GM23338 (cell line): ENCODE measurements at regions not wholly inside any gene's neighbourhood (a gene's known extent, or its start where the extent isn't known, plus 50 kb on each side); places are given as distances from the start of the nearest gene placed in this dataset.

Experiments
- ATAC-seq: fragments of 200-7000 bp; cut with Tn5 transposase; 3 replicates; pipeline ENCODE4 v1.9.1; 2020
- DNase-seq: peaks from one replicate; pipeline ENCODE4 v3.0.0-alpha.2; 2015; ENCODE audit warnings: low spot score
- H2AFZ ChIP-seq: fragments of 200-600 bp; sonication (generic); 2 replicates; pipeline ENCODE4 v1.8.0; 2016; ENCODE audit warnings: antibody characterized with exemption, mild to moderate bottlenecking, moderate library complexity
- H3F3A ChIP-seq: fragments of 200-600 bp; sonication (generic); replicated peaks from 2 replicates; pipeline ENCODE4 v1.8.0; 2017; ENCODE audit warnings: antibody characterized with exemption, mixed run types, low read depth
- H3K27ac ChIP-seq: fragments of 200-600 bp; sonication (generic); 2 replicates; pipeline ENCODE4 v1.6.1; 2016; ENCODE audit warnings: low read depth
- H3K27me3 ChIP-seq: fragments of 200-600 bp; sonication (generic); 2 replicates; pipeline ENCODE4 v1.8.0; 2016; ENCODE audit warnings: mild to moderate bottlenecking, mixed run types, moderate library complexity; ENCODE audit not compliant: insufficient read depth
- H3K36me3 ChIP-seq: fragments of 200-600 bp; sonication (generic); 2 replicates; pipeline ENCODE4 v1.8.0; 2016; ENCODE audit warnings: mild to moderate bottlenecking; ENCODE audit not compliant: insufficient read depth
- H3K4me1 ChIP-seq: fragments of 200-600 bp; sonication (generic); 2 replicates; pipeline ENCODE4 v1.8.0; 2016; ENCODE audit warnings: mild to moderate bottlenecking, moderate library complexity; ENCODE audit not compliant: insufficient read depth
- H3K4me2 ChIP-seq: fragments of 200-600 bp; sonication (generic); 2 replicates; pipeline ENCODE4 v1.7.1; 2017; ENCODE audit warnings: mixed run types
- H3K4me3 ChIP-seq: fragments of 200-600 bp; sonication (generic); 2 replicates; pipeline ENCODE4 v1.6.1; 2016; ENCODE audit warnings: mixed run types
- H3K79me2 ChIP-seq: fragments of 200-600 bp; sonication (generic); replicated peaks from 2 replicates; pipeline ENCODE4 v1.8.0; 2017; ENCODE audit warnings: mild to moderate bottlenecking; ENCODE audit not compliant: insufficient read depth
- H3K9me2 ChIP-seq: fragments of 200-600 bp; sonication (generic); 2 replicates; pipeline ENCODE4 v1.8.0; 2017; ENCODE audit not compliant: insufficient read depth
- H4K20me1 ChIP-seq: fragments of 200-600 bp; sonication (generic); replicated peaks from 2 replicates; pipeline ENCODE4 v1.8.0; 2017; ENCODE audit warnings: mild to moderate bottlenecking; ENCODE audit not compliant: insufficient read depth
- H3K27ac Mint-ChIP-seq: 2 replicates; pipeline ENCODE4 v1.8.0; 2020; ENCODE audit warnings: inconsistent platforms, mild to moderate bottlenecking, moderate library complexity, mixed read lengths
- H3K27me3 Mint-ChIP-seq: 3 replicates; pipeline ENCODE4 v1.8.0; 2022; ENCODE audit warnings: low read depth, mild to moderate bottlenecking, moderate library complexity, mixed read lengths, inconsistent platforms; ENCODE audit not compliant: insufficient read depth, poor library complexity
- H3K36me3 Mint-ChIP-seq: 3 replicates; pipeline ENCODE4 v1.8.0; 2021; ENCODE audit warnings: low read depth, mild to moderate bottlenecking, inconsistent platforms, moderate library complexity, mixed read lengths
- H3K4me1 Mint-ChIP-seq: 3 replicates; pipeline ENCODE4 v1.8.0; 2020; ENCODE audit warnings: mild to moderate bottlenecking, inconsistent platforms, mixed read lengths
- H3K4me3 Mint-ChIP-seq: 3 replicates; pipeline ENCODE4 v1.8.0; 2021; ENCODE audit warnings: moderate library complexity, mild to moderate bottlenecking, inconsistent platforms, mixed read lengths
- H3K9me3 Mint-ChIP-seq: 3 replicates; pipeline ENCODE4 v1.8.0; 2020; ENCODE audit warnings: moderate library complexity, mild to moderate bottlenecking, inconsistent platforms, mixed read lengths
- CREB1 ChIP-seq: fragments of 250-450 bp; sonication (Bioruptor Pico); IDR thresholded peaks from 2 replicates; pipeline ENCODE4 v1.5.0; 2020; ENCODE audit warnings: low read depth, mild to moderate bottlenecking, moderate library complexity
- EZH2 ChIP-seq: fragments of 200-600 bp; sonication (generic); IDR thresholded peaks from one replicate; pipeline ENCODE4 v1.8.0; 2017; ENCODE audit warnings: antibody characterized with exemption, mild to moderate bottlenecking, low read depth; ENCODE audit not compliant: unreplicated experiment
- EZH2phosphoT487 ChIP-seq: fragments of 200-600 bp; sonication (generic); IDR thresholded peaks from one replicate; pipeline ENCODE4 v1.8.1; 2018; ENCODE audit warnings: antibody characterized with exemption; ENCODE audit not compliant: unreplicated experiment
- JUNB ChIP-seq: IDR thresholded peaks from one replicate; pipeline ENCODE4 v1.6.1; 2016; ENCODE audit warnings: antibody characterized with exemption; ENCODE audit not compliant: unreplicated experiment
- NANOG ChIP-seq: IDR thresholded peaks from 2 replicates; pipeline ENCODE4 v1.6.1; 2016; ENCODE audit warnings: antibody characterized with exemption, borderline replicate concordance
- POLR2AphosphoS5 ChIP-seq: IDR thresholded peaks from 2 replicates; pipeline ENCODE4 v1.6.1; 2016; ENCODE audit warnings: antibody characterized with exemption, low read depth
- STAT1 ChIP-seq: IDR thresholded peaks from one replicate; pipeline ENCODE4 v1.6.1; 2016; ENCODE audit warnings: antibody characterized with exemption; ENCODE audit not compliant: unreplicated experiment
- ZNF114 ChIP-seq: fragments of 250-450 bp; sonication (Bioruptor Pico); IDR thresholded peaks from 2 replicates; pipeline ENCODE4 v1.5.0; 2020; ENCODE audit warnings: mild to moderate bottlenecking, moderate library complexity
- ZNF331 ChIP-seq: fragments of 250-450 bp; sonication (Bioruptor Pico); IDR thresholded peaks from 2 replicates; pipeline ENCODE4 v1.5.0; 2020; ENCODE audit warnings: low read depth, mild to moderate bottlenecking, moderate library complexity
- TF ChIP-seq, protein P1 (sequence below): fragments of 250-450 bp; sonication (Bioruptor Pico); IDR thresholded peaks from 2 replicates; pipeline ENCODE4 v1.5.0; 2020; ENCODE audit warnings: mild to moderate bottlenecking, moderate library complexity
- TF ChIP-seq, protein P2 (sequence below): IDR thresholded peaks from 2 replicates; pipeline ENCODE4 v1.6.1; 2016; ENCODE audit warnings: antibody characterized with exemption
- TF ChIP-seq, protein P3 (sequence below): IDR thresholded peaks from one replicate; pipeline ENCODE4 v1.6.1; 2018; ENCODE audit warnings: antibody characterized with exemption; ENCODE audit not compliant: unreplicated experiment

DNA sequence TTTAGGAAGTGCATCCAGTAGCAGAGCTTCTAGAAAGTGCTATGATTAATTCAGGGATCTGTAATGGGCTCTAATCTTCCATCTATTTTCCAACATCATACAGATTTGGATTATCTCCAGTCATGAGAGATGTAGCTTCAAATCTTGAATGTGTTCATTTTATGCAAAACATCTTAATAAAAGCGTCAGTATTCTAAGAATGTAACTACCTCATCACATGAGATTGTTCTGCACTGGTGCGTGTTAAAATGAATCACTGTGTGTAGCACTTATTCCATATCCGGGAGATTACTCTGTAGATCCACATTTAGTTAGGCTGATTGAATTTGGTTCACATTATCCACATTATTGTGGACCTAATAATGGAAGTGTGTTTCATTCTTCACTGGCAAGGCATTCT lies 344.9 kb upstream of the CHRM2 start:
- TF ChIP-seq CREB1 (CRISPR knock-in tag) = no peak
- TF ChIP-seq, protein P1, sequence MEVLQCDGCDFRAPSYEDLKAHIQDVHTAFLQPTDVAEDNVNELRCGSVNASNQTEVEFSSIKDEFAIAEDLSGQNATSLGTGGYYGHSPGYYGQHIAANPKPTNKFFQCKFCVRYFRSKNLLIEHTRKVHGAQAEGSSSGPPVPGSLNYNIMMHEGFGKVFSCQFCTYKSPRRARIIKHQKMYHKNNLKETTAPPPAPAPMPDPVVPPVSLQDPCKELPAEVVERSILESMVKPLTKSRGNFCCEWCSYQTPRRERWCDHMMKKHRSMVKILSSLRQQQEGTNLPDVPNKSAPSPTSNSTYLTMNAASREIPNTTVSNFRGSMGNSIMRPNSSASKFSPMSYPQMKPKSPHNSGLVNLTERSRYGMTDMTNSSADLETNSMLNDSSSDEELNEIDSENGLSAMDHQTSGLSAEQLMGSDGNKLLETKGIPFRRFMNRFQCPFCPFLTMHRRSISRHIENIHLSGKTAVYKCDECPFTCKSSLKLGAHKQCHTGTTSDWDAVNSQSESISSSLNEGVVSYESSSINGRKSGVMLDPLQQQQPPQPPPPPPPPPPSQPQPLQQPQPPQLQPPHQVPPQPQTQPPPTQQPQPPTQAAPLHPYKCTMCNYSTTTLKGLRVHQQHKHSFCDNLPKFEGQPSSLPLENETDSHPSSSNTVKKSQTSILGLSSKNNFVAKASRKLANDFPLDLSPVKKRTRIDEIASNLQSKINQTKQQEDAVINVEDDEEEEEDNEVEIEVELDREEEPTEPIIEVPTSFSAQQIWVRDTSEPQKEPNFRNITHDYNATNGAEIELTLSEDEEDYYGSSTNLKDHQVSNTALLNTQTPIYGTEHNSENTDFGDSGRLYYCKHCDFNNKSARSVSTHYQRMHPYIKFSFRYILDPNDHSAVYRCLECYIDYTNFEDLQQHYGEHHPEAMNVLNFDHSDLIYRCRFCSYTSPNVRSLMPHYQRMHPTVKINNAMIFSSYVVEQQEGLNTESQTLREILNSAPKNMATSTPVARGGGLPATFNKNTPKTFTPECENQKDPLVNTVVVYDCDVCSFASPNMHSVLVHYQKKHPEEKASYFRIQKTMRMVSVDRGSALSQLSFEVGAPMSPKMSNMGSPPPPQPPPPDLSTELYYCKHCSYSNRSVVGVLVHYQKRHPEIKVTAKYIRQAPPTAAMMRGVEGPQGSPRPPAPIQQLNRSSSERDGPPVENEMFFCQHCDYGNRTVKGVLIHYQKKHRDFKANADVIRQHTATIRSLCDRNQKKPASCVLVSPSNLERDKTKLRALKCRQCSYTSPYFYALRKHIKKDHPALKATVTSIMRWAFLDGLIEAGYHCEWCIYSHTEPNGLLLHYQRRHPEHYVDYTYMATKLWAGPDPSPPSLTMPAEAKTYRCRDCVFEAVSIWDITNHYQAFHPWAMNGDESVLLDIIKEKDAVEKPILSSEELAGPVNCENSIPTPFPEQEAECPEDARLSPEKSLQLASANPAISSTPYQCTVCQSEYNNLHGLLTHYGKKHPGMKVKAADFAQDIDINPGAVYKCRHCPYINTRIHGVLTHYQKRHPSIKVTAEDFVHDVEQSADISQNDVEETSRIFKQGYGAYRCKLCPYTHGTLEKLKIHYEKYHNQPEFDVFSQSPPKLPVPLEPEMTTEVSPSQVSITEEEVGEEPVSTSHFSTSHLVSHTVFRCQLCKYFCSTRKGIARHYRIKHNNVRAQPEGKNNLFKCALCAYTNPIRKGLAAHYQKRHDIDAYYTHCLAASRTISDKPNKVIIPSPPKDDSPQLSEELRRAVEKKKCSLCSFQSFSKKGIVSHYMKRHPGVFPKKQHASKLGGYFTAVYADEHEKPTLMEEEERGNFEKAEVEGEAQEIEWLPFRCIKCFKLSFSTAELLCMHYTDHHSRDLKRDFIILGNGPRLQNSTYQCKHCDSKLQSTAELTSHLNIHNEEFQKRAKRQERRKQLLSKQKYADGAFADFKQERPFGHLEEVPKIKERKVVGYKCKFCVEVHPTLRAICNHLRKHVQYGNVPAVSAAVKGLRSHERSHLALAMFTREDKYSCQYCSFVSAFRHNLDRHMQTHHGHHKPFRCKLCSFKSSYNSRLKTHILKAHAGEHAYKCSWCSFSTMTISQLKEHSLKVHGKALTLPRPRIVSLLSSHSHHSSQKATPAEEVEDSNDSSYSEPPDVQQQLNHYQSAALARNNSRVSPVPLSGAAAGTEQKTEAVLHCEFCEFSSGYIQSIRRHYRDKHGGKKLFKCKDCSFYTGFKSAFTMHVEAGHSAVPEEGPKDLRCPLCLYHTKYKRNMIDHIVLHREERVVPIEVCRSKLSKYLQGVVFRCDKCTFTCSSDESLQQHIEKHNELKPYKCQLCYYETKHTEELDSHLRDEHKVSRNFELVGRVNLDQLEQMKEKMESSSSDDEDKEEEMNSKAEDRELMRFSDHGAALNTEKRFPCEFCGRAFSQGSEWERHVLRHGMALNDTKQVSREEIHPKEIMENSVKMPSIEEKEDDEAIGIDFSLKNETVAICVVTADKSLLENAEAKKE (CRISPR knock-in tag) = no peak
- no peak for TF ChIP-seq EZH2phosphoT487
- no peak for TF ChIP-seq ZNF114 (CRISPR knock-in tag)
- TF ChIP-seq POLR2AphosphoS5 = no peak
- TF ChIP-seq, protein P2, sequence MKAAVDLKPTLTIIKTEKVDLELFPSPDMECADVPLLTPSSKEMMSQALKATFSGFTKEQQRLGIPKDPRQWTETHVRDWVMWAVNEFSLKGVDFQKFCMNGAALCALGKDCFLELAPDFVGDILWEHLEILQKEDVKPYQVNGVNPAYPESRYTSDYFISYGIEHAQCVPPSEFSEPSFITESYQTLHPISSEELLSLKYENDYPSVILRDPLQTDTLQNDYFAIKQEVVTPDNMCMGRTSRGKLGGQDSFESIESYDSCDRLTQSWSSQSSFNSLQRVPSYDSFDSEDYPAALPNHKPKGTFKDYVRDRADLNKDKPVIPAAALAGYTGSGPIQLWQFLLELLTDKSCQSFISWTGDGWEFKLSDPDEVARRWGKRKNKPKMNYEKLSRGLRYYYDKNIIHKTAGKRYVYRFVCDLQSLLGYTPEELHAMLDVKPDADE = no peak
- TF ChIP-seq NANOG = no peak
- TF ChIP-seq STAT1 = no peak
- TF ChIP-seq EZH2 = no peak
- TF ChIP-seq JUNB = no peak
- TF ChIP-seq ZNF331 (CRISPR knock-in tag) = no peak
- TF ChIP-seq, protein P3, sequence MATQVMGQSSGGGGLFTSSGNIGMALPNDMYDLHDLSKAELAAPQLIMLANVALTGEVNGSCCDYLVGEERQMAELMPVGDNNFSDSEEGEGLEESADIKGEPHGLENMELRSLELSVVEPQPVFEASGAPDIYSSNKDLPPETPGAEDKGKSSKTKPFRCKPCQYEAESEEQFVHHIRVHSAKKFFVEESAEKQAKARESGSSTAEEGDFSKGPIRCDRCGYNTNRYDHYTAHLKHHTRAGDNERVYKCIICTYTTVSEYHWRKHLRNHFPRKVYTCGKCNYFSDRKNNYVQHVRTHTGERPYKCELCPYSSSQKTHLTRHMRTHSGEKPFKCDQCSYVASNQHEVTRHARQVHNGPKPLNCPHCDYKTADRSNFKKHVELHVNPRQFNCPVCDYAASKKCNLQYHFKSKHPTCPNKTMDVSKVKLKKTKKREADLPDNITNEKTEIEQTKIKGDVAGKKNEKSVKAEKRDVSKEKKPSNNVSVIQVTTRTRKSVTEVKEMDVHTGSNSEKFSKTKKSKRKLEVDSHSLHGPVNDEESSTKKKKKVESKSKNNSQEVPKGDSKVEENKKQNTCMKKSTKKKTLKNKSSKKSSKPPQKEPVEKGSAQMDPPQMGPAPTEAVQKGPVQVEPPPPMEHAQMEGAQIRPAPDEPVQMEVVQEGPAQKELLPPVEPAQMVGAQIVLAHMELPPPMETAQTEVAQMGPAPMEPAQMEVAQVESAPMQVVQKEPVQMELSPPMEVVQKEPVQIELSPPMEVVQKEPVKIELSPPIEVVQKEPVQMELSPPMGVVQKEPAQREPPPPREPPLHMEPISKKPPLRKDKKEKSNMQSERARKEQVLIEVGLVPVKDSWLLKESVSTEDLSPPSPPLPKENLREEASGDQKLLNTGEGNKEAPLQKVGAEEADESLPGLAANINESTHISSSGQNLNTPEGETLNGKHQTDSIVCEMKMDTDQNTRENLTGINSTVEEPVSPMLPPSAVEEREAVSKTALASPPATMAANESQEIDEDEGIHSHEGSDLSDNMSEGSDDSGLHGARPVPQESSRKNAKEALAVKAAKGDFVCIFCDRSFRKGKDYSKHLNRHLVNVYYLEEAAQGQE = no peak
- no peak for DNase-seq

More for the DNA sequence above, 344.9 kb upstream of the CHRM2 start:
- Histone ChIP-seq H3K4me1 (no peaks in the 10 kb centered on the region), H3K4me3 (no peak overlapping the region), H3K79me2 (no peaks in the 10 kb centered on the region), H3K27ac (no peak overlapping the region), H3K9me2 (no peaks in the 10 kb centered on the region), H2AFZ (no peak overlapping the region), H3F3A (no peaks in the 10 kb centered on the region), H4K20me1 (no peaks in the 10 kb centered on the region), H3K4me2 (no peak overlapping the region), H3K27me3 (no peaks in the 10 kb centered on the region), H3K36me3 (no peaks in the 10 kb centered on the region)
- 0 out of 3 replicates have a peak, but pooled peaks cover 3% of the 10 kb centered on the region for H3K9me3 Mint-ChIP-seq
- no peaks in the 10 kb centered on the region for H3K36me3 Mint-ChIP-seq
- H3K4me1 Mint-ChIP-seq = no peaks in the 10 kb centered on the region
- no peak overlapping the region for H3K4me3 Mint-ChIP-seq
- H3K27me3 Mint-ChIP-seq = peaks cover 2% of the 10 kb centered on the region
- H3K27ac Mint-ChIP-seq = no peak overlapping the region
- ATAC-seq = no peak
